Gastroesophageal sphincter (tissue), 4 donors: ENCODE measurements at regions not wholly inside any gene's neighbourhood (a gene's known extent, or its start where the extent isn't known, plus 50 kb on each side); places are given as distances from the start of the nearest gene placed in this dataset.
"Not testable (repeated sequence)": the region's sequence is repeated elsewhere in the genome, so short reads cannot be mapped to it uniquely, and the experiment has no call there.

Experiments used
- ATAC-seq: fragments of 150-250 bp; one replicate; pipeline ENCODE4 v1.9.1; 2016; ENCODE audit warnings: mild to moderate bottlenecking, moderate library complexity
- H3K27ac ChIP-seq, 4 donors: fragments of 200-600 bp; sonication (generic) in 3 of 4; 1 replicate in 3 of 4; 2 replicates in 1 of 4; pipeline ENCODE4 v1.5.1; 2016 to 2019
- H3K27me3 ChIP-seq: fragments of 200-600 bp; sonication (generic); one replicate; pipeline ENCODE4 v1.5.1; 2019
- H3K36me3 ChIP-seq, 2 donors: fragments of 200-600 bp; sonication (generic); one replicate each; pipeline ENCODE4 v1.5.1; 2019; ENCODE audit warnings: control low read depth in 1 of 2
- H3K4me1 ChIP-seq, 3 donors: fragments of 200-600 bp; sonication (generic); 1 replicate in 2 of 3; 2 replicates in 1 of 3; pipeline ENCODE4 v1.5.1; 2016 to 2019; ENCODE audit warnings: control low read depth in 2 of 3
- H3K4me3 ChIP-seq, 2 donors: fragments of 200-600 bp; sonication (generic); one replicate each; pipeline ENCODE4 v1.5.1; 2019; ENCODE audit warnings: mild to moderate bottlenecking in 1 of 2, moderate library complexity in 1 of 2
- H3K9me3 ChIP-seq, 3 donors: fragments of 200-600 bp; sonication (generic); one replicate each; pipeline ENCODE4 v1.5.1; 2017 to 2019; ENCODE audit warnings: control low read depth in 2 of 3
- EP300 ChIP-seq: sonication (generic); formaldehyde crosslinking; IDR thresholded peaks from one replicate; pipeline ENCODE4 v1.6.1; 2017; ENCODE audit warnings: antibody characterized with exemption, mild to moderate bottlenecking
- POLR2A ChIP-seq, 2 donors: fragments of 450-650 bp; IDR thresholded peaks; one replicate each; pipeline ENCODE4 v1.6.1; 2017; ENCODE audit warnings: antibody characterized with exemption in 2 of 2, mild to moderate bottlenecking in 2 of 2, moderate library complexity in 1 of 2
- POLR2AphosphoS5 ChIP-seq: sonication (generic); formaldehyde crosslinking; IDR thresholded peaks from one replicate; pipeline ENCODE4 v1.6.1; 2017; ENCODE audit warnings: antibody characterized with exemption
- WGBS, 2 donors: methylation state at CpG; one replicate each; pipeline ENCODE4 v1.1.5; 2018; ENCODE audit warnings: low coverage in 1 of 2; 5-methylcytosine and 5-hydroxymethylcytosine counted together
- TF ChIP-seq, protein P1 (sequence below), 4 experiments: fragments of 200-600 bp in 2 of 4; fragments of 450-650 bp in 2 of 4; sonication (generic) in 1 of 4; IDR thresholded peaks; one replicate each; pipeline ENCODE4 v1.5.1; 2017 to 2019; ENCODE audit warnings: antibody characterized with exemption in 4 of 4, mild to moderate bottlenecking in 2 of 4, moderate library complexity in 2 of 4

DNA sequence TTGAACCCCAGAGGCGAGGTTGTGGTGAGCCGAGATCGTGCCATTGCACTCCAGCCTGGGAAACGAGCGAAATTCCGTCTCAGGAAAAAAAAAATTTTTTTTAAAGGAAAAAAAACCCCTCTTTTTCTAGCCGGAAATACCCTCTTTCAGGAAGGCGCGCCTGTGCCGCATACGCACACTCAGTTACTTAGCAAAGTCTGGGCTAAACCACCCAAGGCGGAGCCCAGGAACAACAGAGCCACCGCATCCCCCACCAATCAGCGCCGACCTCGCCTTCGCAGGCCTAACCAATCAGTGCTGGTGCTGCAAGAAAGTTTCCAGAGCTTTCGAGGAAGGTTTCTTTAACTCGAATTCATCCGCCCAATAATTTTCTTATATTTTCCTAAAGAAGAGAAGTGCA lies 510.4 kb downstream of the KCNJ18 start:
- Histone ChIP-seq H3K4me1 (no peaks in the 10 kb centered on the region), H3K4me3 (no peak overlapping the region), H3K27ac (no peak overlapping the region), H3K9me3 (peaks cover 0 to 35% (median 0%) of the 10 kb centered on the region in 3 donors), H3K27me3 (no peaks in the 10 kb centered on the region), H3K36me3 (no peaks in the 10 kb centered on the region)
- ATAC-seq, result no peak
- TF ChIP-seq EP300 (no peak), POLR2AphosphoS5 (no peak), POLR2A (IDR thresholded peaks at IDR 0.05) (no peak)
- TF ChIP-seq, protein P1, sequence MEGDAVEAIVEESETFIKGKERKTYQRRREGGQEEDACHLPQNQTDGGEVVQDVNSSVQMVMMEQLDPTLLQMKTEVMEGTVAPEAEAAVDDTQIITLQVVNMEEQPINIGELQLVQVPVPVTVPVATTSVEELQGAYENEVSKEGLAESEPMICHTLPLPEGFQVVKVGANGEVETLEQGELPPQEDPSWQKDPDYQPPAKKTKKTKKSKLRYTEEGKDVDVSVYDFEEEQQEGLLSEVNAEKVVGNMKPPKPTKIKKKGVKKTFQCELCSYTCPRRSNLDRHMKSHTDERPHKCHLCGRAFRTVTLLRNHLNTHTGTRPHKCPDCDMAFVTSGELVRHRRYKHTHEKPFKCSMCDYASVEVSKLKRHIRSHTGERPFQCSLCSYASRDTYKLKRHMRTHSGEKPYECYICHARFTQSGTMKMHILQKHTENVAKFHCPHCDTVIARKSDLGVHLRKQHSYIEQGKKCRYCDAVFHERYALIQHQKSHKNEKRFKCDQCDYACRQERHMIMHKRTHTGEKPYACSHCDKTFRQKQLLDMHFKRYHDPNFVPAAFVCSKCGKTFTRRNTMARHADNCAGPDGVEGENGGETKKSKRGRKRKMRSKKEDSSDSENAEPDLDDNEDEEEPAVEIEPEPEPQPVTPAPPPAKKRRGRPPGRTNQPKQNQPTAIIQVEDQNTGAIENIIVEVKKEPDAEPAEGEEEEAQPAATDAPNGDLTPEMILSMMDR (IDR thresholded peaks at IDR 0.05), result no peak
- WGBS, 2 donors, result 77 to 85% methylated on average over 3 to 20 of the region's 20 CpGs

DNA sequence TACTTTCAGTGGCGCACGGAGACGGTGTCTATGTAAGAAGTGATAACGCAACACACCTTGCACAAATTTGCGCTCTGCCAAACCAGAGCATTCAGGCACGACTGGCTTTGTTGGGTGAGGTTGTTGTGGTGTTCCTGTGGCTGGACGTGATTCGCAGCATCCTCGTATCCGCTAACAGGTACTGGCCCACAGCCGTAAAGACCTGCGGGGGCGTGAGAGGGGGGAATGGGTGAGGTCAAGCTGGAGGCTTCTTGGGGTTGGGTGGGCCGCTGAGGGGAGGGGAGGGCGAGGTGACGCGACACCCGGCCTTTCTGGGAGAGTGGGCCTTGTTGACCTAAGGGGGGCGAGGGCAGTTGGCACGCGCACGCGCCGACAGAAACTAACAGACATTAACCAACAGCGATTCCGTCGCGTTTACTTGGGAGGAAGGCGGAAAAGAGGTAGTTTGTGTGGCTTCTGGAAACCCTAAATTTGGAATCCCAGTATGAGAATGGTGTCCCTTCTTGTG lies 510.9 kb downstream of the KCNJ18 start:
- H3K27ac ChIP-seq, result no peak overlapping the region
- ATAC-seq, result no peak
- H3K4me3 ChIP-seq, result no peak overlapping the region
- H3K9me3 ChIP-seq, result peaks cover 0 to 33% (median 0%) of the 10 kb centered on the region in 3 donors
- WGBS, 2 donors, result 86 to 94% methylated on average over 12 to 22 of the region's 29 CpGs
- no peaks in the 10 kb centered on the region for H3K36me3 ChIP-seq
- no peaks in the 10 kb centered on the region for H3K4me1 ChIP-seq
- TF ChIP-seq POLR2AphosphoS5 (no peak), POLR2A (IDR thresholded peaks at IDR 0.05) (no peak), EP300 (no peak)
- TF ChIP-seq, protein P1 (IDR thresholded peaks at IDR 0.05), result no peak
- H3K27me3 ChIP-seq, result no peaks in the 10 kb centered on the region

DNA sequence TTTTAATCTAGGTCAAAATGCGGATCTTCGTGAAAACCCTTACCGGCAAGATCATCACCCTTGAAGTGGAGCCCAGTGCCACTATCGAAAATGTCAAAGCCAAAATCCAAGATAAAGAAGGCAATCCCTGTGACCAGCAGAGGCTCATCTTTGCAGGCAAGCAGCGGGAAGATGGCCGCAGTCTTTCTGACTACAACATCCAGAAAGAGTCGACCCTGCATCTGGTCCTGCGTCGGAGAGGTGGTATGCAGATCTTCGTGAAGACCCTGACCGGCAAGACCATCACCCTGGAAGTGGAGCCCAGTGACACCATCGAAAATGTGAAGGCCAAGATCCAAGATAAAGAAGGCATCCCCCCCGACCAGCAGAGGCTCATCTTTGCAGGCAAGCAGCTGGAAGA lies 511.8 kb downstream of the KCNJ18 start:
- ATAC-seq, H3K27ac ChIP-seq: not testable (repeated sequence)
- 84 to 86% methylated on average over 12 to 13 of the region's 13 CpGs for whole genome bisulfite sequencing, 2 donors

DNA sequence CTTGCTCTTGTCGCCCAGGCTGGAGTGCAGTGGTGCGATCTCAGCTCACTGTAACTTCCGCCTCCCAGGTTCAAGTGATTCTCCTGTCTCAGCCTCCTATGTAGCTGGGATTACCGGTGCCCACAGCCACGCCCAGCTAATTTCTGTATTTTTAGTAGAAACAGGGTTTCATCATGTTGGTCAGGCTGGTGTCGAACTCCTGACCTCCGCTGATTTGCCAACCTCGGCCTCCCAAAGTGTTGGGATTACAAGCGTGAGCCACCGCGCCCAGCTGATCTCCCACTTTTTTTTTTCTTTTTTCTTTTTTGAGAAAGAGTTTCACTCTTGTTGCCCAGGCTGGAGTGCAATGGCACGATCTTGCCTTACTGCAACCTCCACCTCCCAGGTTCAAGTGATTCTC lies 517.9 kb downstream of the KCNJ18 start:
- H3K36me3 ChIP-seq, H3K9me3 ChIP-seq, H3K4me1 ChIP-seq, H3K4me3 ChIP-seq, H3K27me3 ChIP-seq, ATAC-seq, H3K27ac ChIP-seq: not testable (repeated sequence)
- 60 to 83% methylated on average over 2 to 5 of the region's 12 CpGs for WGBS, 2 donors

More for the DNA sequence above, 511.8 kb downstream of the KCNJ18 start:
- not testable (repeated sequence) for H3K4me3 ChIP-seq, H3K36me3 ChIP-seq, H3K27me3 ChIP-seq, H3K4me1 ChIP-seq
- peaks cover 0 to 25% (median 0%) of the 10 kb centered on the region in 3 donors for H3K9me3 ChIP-seq

DNA sequence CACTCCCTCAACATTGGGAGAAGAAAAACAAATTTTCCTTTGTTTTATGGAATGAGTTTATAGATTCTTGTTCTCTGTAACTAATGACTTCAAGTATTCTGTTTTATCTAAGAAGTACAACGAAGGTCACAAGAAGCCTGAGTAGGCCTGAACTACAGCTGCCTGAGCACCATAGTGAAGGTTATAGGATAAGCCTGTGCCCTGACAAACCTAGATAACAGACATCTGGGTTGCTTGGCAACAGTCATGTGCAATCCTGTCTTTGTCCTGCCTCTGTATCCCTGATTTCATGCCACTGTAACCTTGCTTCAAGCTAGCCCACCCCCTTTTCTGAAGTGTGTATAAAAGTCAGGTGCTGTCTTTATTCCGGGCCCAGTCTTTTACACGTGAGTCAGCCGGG lies 520.8 kb downstream of the KCNJ18 start:
- not testable (repeated sequence) for H3K4me1 ChIP-seq, ATAC-seq, H3K36me3 ChIP-seq, H3K4me3 ChIP-seq, H3K27ac ChIP-seq
- Histone ChIP-seq H3K27me3 (peaks cover 12% of the 10 kb centered on the region), H3K9me3 (peaks cover 0 to 11% (median 0%) of the 10 kb centered on the region in 3 donors)
- WGBS, 2 donors, result 68 to 89% methylated on average over 4 of the region's 4 CpGs

DNA sequence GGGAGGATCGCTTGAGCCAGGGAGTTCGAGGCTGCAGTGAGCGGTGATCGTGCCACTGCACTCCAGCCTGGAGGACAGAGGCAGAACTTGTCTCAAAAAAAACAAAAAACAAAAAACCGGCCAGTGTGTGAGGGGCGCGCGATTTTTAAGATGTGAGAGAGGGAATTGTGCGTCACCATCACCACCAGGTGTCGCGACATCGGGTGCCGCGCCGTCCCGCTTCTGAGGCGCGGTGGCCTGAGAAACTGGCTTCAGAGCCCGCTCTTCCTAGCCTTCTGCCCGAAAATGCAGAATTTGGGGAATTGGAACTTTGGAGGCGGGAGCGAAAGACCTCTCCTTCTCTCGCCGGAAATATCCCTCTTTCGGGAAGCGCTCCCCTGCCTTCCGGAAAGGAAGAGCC lies 524.8 kb downstream of the KCNJ18 start:
- H3K27ac ChIP-seq, result no peak overlapping the region
- no peaks in the 10 kb centered on the region for H3K36me3 ChIP-seq
- peaks cover 12% of the 10 kb centered on the region for H3K27me3 ChIP-seq
- peaks cover 0 to 20% (median 0%) of the 10 kb centered on the region in 3 donors for H3K9me3 ChIP-seq
- H3K4me3 ChIP-seq, result no peak overlapping the region
- WGBS, 2 donors, result 15 to 63% methylated on average over 4 to 16 of the region's 27 CpGs
- ATAC-seq, result no peak
- no peaks in the 10 kb centered on the region for H3K4me1 ChIP-seq
- TF ChIP-seq POLR2AphosphoS5, result no peak
- TF ChIP-seq, protein P1 (IDR thresholded peaks at IDR 0.05), result no peak
- TF ChIP-seq EP300, result no peak
- TF ChIP-seq POLR2A (IDR thresholded peaks at IDR 0.05), result no peak

DNA sequence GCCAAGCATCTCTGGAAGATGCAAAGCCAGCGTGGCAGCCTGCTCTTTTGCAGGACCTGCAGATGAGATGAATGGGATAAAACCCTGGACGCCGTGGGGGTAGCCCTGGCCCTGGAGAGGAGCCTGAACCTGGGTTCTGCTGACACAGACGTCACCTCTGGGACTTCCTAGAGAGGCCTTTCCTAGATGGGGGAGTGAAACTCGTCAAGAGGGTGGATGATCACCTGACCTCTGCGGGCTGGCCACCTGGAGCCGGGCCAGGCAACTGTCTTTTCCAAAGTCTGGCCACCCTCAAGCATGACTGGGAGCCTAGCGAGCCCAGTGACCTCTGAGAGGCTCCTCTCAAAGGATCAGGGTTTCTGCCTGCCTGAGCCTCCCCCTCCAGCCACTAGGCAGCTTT lies 529.0 kb downstream of the KCNJ18 start:
- Histone ChIP-seq H3K36me3 (no peaks in the 10 kb centered on the region), H3K9me3 (peaks cover 0 to 15% (median 0%) of the 10 kb centered on the region in 3 donors), H3K4me1 (no peaks in the 10 kb centered on the region), H3K27me3 (peaks cover 12% of the 10 kb centered on the region), H3K27ac (no peak overlapping the region), H3K4me3 (no peak overlapping the region)
- TF ChIP-seq POLR2A (IDR thresholded peaks at IDR 0.05) (no peak), EP300 (no peak), POLR2AphosphoS5 (no peak)
- TF ChIP-seq, protein P1 (IDR thresholded peaks at IDR 0.05), result no peak
- 0% methylated on average over 1 of the region's 8 CpGs; no CpG with 5 or more reads in 1 of the 2 donors for WGBS, 2 donors
- ATAC-seq, result no peak

DNA sequence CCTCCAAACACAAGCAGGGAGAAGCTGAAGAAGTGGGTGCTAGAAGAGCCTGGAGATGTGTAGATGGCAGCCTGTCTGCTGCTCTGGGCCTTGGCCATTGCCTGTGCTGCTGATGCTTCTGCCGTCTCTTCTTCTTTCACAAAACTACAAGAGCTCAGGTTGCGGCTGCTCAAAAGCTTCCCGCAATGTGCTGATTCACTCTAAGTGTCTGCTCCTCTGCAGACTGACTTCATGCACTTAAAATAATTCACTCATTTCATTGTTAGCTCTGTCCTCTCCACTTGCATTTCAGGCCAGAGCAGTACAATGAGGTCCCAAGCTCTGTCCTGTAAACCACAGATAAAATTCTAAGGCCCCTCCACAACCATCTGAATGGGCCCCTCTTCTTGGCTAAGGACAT lies 534.2 kb downstream of the KCNJ18 start:
- H3K9me3 ChIP-seq, H3K4me3 ChIP-seq, H3K27me3 ChIP-seq, H3K27ac ChIP-seq, H3K4me1 ChIP-seq, ATAC-seq, H3K36me3 ChIP-seq: not testable (repeated sequence)
- 100% methylated on average over 1 of the region's 3 CpGs; no CpG with 5 or more reads in 1 of the 2 donors for WGBS, 2 donors

DNA sequence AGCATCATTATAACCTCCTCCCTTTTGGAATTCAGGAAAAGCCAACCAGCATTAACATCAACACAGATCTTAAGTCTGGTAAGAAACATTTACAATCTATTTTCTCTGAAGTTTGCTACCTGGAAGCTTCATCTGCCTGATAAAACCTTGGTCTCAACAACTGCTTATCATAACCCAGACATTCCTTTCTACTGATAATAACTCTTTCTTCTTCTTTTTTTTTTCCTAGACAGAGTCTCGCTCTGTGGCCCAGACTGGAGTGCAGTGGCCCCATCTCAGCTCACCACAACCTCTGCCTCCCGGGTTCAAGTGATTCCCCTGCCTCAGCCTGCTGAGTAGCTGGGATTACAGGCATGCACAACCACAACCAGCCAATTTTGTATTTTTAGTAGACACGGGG lies 534.6 kb downstream of the KCNJ18 start:
- 60 to 81% methylated on average over 1 to 3 of the region's 3 CpGs for WGBS, 2 donors

More for the DNA sequence above, 534.6 kb downstream of the KCNJ18 start:
- not testable (repeated sequence) for H3K9me3 ChIP-seq, H3K4me1 ChIP-seq, H3K36me3 ChIP-seq, ATAC-seq, H3K27me3 ChIP-seq, H3K4me3 ChIP-seq, H3K27ac ChIP-seq
